DMS153 treated with DMSO at 0.1 percent for 48 hours (cell line): ENCODE measurements at regions not wholly inside any gene's neighbourhood (a gene's known extent, or its start where the extent isn't known, plus 50 kb on each side); places are given as distances from the start of the nearest gene placed in this dataset.
"Not testable (repeated sequence)": the region's sequence is repeated elsewhere in the genome, so short reads cannot be mapped to it uniquely, and the experiment has no call there.

Experiments
- DNase-seq: peaks from one replicate; lab custom pipeline; 2025; ENCODE audit not compliant: unreplicated experiment; lab: John Stamatoyannopoulos, UW

- no peak for DNase-seq
Measured at GRCh38 chr3:147662705-147663104, 253.5 kb downstream of the ZIC1 start.

GRCh38 chr3:147669077-147669476 lies 259.9 kb downstream of the ZIC1 start:
- DNase-seq = no peak

GRCh38 chr3:147672035-147672434 lies 262.9 kb downstream of the ZIC1 start:
- no peak for DNase-seq

GRCh38 chr3:147672436-147672835 lies 263.3 kb downstream of the ZIC1 start:
- DNase-seq = no peak

GRCh38 chr3:147675761-147676160 lies 266.6 kb downstream of the ZIC1 start:
- no peak for DNase-seq

- DNase-seq = no peak
Measured at GRCh38 chr3:147680837-147681483, 271.8 kb downstream of the ZIC1 start.

GRCh38 chr3:147688868-147689267 lies 279.7 kb downstream of the ZIC1 start:
- no peak for DNase-seq

GRCh38 chr3:147699175-147699838 lies 290.1 kb downstream of the ZIC1 start:
- DNase-seq = no peak

- DNase-seq = no peak
Measured at GRCh38 chr3:147701195-147701594, 292.0 kb downstream of the ZIC1 start.

GRCh38 chr3:147702509-147702908 lies 293.3 kb downstream of the ZIC1 start:
- no peak for DNase-seq

- no peak for DNase-seq
Measured at GRCh38 chr3:147705651-147706051, 296.5 kb downstream of the ZIC1 start.

- DNase-seq = not testable (repeated sequence)
Measured at GRCh38 chr3:147710753-147711152, 301.6 kb downstream of the ZIC1 start.

GRCh38 chr3:147712357-147712756 lies 303.2 kb downstream of the ZIC1 start:
- DNase-seq = no peak

GRCh38 chr3:147712758-147713157 lies 303.6 kb downstream of the ZIC1 start:
- DNase-seq = not testable (repeated sequence)

GRCh38 chr3:147713234-147714133 lies 304.3 kb downstream of the ZIC1 start:
- DNase-seq = no peak

- no peak for DNase-seq
Measured at GRCh38 chr3:147729641-147730040, 320.5 kb downstream of the ZIC1 start.

- DNase-seq = no peak
Measured at GRCh38 chr3:147730284-147730683, 321.1 kb downstream of the ZIC1 start.

GRCh38 chr3:147733217-147733616 lies 324.1 kb downstream of the ZIC1 start:
- no peak for DNase-seq

GRCh38 chr3:147735616-147736015 lies 326.5 kb downstream of the ZIC1 start:
- DNase-seq = no peak

- DNase-seq = no peak
Measured at GRCh38 chr3:147736226-147736625, 327.1 kb downstream of the ZIC1 start.

- no peak for DNase-seq
Measured at GRCh38 chr3:147737376-147737775, 328.2 kb downstream of the ZIC1 start.

- no peak for DNase-seq
Measured at GRCh38 chr3:147740928-147741327, 331.8 kb downstream of the ZIC1 start.
